Esophagus muscularis mucosa (tissue), 4 donors: ENCODE measurements at regions not wholly inside any gene's neighbourhood (a gene's known extent, or its start where the extent isn't known, plus 50 kb on each side); places are given as distances from the start of the nearest gene placed in this dataset.

Source experiments
- CTCF ChIP-seq, 3 experiments: fragments of 200-600 bp in 2 of 3; fragments of 450-650 bp in 1 of 3; sonication (generic) in 2 of 3; IDR thresholded peaks; one replicate each; pipeline ENCODE4 v1.5.1; 2017 to 2019; ENCODE audit warnings: antibody characterized with exemption in 3 of 3, mild to moderate bottlenecking in 2 of 3, moderate library complexity in 1 of 3
- EP300 ChIP-seq: sonication (generic); formaldehyde crosslinking; IDR thresholded peaks from one replicate; pipeline ENCODE4 v1.6.1; 2017; ENCODE audit warnings: antibody characterized with exemption
- POLR2A ChIP-seq: fragments of 450-650 bp; IDR thresholded peaks from one replicate; pipeline ENCODE4 v1.6.1; 2017; ENCODE audit warnings: antibody characterized with exemption, moderate library complexity, mild to moderate bottlenecking, low read depth

DNA sequence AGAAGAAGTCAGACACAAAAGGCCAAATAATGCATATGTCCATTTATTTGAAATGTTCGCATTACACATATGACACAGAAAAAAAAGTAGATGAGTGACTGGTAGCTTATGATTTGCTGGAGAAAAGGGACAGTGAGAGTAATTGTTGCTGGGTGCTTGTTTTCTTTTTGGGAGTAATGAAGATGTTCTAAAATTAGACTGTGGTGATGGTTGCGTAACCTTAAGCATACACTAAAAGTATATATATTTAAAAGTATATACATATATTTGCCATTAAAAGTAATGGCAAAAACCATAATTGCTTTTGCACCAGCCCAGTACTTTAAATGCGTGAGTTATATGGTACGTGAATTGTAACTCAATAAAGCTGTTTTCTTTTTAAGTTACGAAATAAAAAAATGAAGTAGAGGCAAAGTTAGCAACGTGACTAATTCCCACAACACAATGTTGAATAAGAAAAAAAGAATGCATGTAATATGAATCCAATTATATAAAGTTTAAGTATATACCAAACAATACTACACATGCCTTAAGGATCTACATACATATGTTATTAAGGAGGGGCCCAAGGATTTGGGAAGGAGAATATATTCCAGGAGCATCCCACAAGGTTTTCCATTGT lies 360.4 kb upstream of the CELF2 start:
- TF ChIP-seq CTCF (IDR thresholded peaks at IDR 0.05) (no peak), EP300 (no peak), POLR2A (no peak)
